HG02623 (cell line): ENCODE measurements at regions not wholly inside any gene's neighbourhood (a gene's known extent, or its start where the extent isn't known, plus 50 kb on each side); places are given as distances from the start of the nearest gene placed in this dataset.
"Not testable (repeated sequence)": the region's sequence is repeated elsewhere in the genome, so short reads cannot be mapped to it uniquely, and the experiment has no call there.

Experiments used
- ATAC-seq: cut with Tn5 transposase; IDR thresholded peaks from one replicate; pipeline ENCODE4 v1.9.1; 2021; ENCODE audit warnings: moderate library complexity; ENCODE audit not compliant: unreplicated experiment

GRCh38 chr10:117856426-117856825 is 190.3 kb downstream of the RAB11FIP2 start:
- not testable (repeated sequence) for ATAC-seq

- ATAC-seq, result no peak
Measured at GRCh38 chr10:117860135-117860534, 186.6 kb downstream of the RAB11FIP2 start.

GRCh38 chr10:117860823-117861222 is 185.9 kb downstream of the RAB11FIP2 start:
- ATAC-seq, result no peak

GRCh38 chr10:117861329-117861728 is 185.4 kb downstream of the RAB11FIP2 start:
- ATAC-seq, result no peak

GRCh38 chr10:117863771-117864170 is 183.0 kb downstream of the RAB11FIP2 start:
- no peak for ATAC-seq

GRCh38 chr10:117865945-117866344 is 180.8 kb downstream of the RAB11FIP2 start:
- ATAC-seq, result no peak

- no peak for ATAC-seq
Measured at GRCh38 chr10:117868151-117868550, 178.6 kb downstream of the RAB11FIP2 start.

GRCh38 chr10:117875793-117876192 is 170.9 kb downstream of the RAB11FIP2 start:
- ATAC-seq, result no peak

- ATAC-seq, result no peak
Measured at GRCh38 chr10:117876210-117876609, 170.5 kb downstream of the RAB11FIP2 start.

- ATAC-seq, result no peak
Measured at GRCh38 chr10:117878626-117879025, 168.1 kb downstream of the RAB11FIP2 start.

- ATAC-seq, result no peak
Measured at GRCh38 chr10:117884093-117884492, 162.6 kb downstream of the RAB11FIP2 start.

GRCh38 chr10:117884592-117884991 is 162.1 kb downstream of the RAB11FIP2 start:
- ATAC-seq, result no peak

GRCh38 chr10:117885206-117885829 is 161.4 kb downstream of the RAB11FIP2 start:
- ATAC-seq, result no peak

GRCh38 chr10:117886766-117887165 is 160.0 kb downstream of the RAB11FIP2 start:
- no peak for ATAC-seq

- no peak for ATAC-seq
Measured at GRCh38 chr10:117889664-117890063, 157.1 kb downstream of the RAB11FIP2 start.

GRCh38 chr10:117892681-117893220 is 154.0 kb downstream of the RAB11FIP2 start:
- ATAC-seq, result no peak

GRCh38 chr10:117894339-117894738 is 152.4 kb downstream of the RAB11FIP2 start:
- no peak for ATAC-seq

- ATAC-seq, result no peak
Measured at GRCh38 chr10:117896517-117896916, 150.2 kb downstream of the RAB11FIP2 start.

- no peak for ATAC-seq
Measured at GRCh38 chr10:117899181-117899683, 147.5 kb downstream of the RAB11FIP2 start.

GRCh38 chr10:117900280-117900679 is 146.5 kb downstream of the RAB11FIP2 start:
- no peak for ATAC-seq

GRCh38 chr10:117903854-117904253 is 142.9 kb downstream of the RAB11FIP2 start:
- no peak for ATAC-seq

- no peak for ATAC-seq
Measured at GRCh38 chr10:117905404-117905803, 141.3 kb downstream of the RAB11FIP2 start.

- no peak for ATAC-seq
Measured at GRCh38 chr10:117911684-117912083, 135.1 kb downstream of the RAB11FIP2 start.
